ENCODE measurements at regions not wholly inside any gene's neighbourhood (a gene's known extent, or its start where the extent isn't known, plus 50 kb on each side); places are given as distances from the start of the nearest gene placed in this dataset.

DNA sequence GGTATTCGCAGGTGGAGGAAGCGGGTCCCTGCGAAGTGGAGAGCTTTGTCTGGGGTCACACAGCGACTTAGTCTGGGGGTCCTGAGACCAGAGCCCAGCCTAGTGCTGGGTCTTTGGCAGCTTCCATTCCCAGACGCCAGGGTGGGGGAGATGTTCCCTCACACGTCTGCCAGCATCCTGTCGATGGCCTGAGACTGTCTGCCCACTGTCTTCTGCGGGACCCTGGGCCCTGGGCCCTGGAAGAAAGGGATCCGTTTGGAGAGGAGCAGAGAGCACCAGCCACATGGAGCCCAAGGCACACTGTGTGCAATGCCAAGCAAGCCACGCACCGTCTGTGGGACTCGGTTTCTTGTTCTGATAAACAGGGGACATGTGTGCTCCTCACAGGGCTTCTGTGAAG lies 197.2 kb downstream of the KIF26A start:
- ChIA-PET CTCF (interaction anchor here (1.1 kb wide), 1 partner anchor 8 kb away, joined by 3 read pairs; no protein-coding TSS in a partner anchor), POLR2A (no interaction called here)
- no peak for DNase-seq (ENCODE audit: extremely low spot score)
- TF ChIP-seq, protein P1, sequence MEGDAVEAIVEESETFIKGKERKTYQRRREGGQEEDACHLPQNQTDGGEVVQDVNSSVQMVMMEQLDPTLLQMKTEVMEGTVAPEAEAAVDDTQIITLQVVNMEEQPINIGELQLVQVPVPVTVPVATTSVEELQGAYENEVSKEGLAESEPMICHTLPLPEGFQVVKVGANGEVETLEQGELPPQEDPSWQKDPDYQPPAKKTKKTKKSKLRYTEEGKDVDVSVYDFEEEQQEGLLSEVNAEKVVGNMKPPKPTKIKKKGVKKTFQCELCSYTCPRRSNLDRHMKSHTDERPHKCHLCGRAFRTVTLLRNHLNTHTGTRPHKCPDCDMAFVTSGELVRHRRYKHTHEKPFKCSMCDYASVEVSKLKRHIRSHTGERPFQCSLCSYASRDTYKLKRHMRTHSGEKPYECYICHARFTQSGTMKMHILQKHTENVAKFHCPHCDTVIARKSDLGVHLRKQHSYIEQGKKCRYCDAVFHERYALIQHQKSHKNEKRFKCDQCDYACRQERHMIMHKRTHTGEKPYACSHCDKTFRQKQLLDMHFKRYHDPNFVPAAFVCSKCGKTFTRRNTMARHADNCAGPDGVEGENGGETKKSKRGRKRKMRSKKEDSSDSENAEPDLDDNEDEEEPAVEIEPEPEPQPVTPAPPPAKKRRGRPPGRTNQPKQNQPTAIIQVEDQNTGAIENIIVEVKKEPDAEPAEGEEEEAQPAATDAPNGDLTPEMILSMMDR (IDR thresholded peaks at IDR 0.05; ENCODE audit: control extremely low read depth, extremely low read depth, low read depth, missing control alignments) = no peak

DNA sequence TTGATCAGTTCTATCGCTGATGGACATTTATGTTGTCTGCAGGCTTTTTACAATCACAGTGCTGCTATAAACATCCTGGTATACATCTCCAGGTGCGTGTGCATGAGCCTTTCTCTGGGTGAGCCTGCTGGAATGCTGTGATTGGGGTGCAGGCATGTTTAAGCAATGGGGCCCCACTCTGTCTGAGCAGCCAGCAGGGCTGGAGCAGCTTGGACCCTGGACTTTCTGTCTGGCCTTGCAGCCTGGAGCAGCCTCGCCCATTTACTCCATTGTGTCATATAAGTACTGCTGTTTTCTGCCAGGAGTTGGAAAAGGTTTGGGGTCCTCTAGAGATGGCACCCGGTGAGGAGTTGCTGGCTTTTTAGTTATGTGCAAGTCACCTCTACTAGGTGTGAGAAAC lies 199.0 kb downstream of the KIF26A start:
- no peak for DNase-seq (ENCODE audit: extremely low spot score)
- ChIA-PET POLR2A (no interaction called here), CTCF (no interaction called here)
- TF ChIP-seq, protein P1 (IDR thresholded peaks at IDR 0.05; ENCODE audit: control extremely low read depth, extremely low read depth, low read depth, missing control alignments) = no peak

DNA sequence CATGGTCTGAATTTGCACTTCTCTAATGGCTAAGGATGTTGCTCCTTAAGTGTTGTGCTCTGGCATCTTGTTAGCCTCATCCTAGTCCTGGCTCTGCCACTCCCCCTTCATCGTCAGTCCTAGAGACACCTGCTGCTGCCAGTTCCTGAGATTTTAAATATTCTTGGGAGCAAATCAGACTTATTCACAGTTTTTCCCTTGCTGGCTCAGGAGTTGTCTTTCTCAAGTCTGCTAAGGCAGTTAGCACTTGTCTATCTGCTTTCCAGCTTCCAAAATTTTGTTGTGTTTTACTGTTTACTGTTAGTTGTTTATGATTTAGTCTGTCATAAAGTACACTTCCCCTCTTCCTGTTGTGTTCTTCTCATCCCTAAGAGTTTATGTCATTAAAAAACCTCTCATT lies 201.0 kb downstream of the KIF26A start:
- no peak for DNase-seq (ENCODE audit: extremely low spot score)
- CTCF ChIA-PET = no interaction called here
- POLR2A ChIA-PET = no interaction called here
- TF ChIP-seq, protein P1 (IDR thresholded peaks at IDR 0.05; ENCODE audit: control extremely low read depth, extremely low read depth, low read depth, missing control alignments) = no peak

DNA sequence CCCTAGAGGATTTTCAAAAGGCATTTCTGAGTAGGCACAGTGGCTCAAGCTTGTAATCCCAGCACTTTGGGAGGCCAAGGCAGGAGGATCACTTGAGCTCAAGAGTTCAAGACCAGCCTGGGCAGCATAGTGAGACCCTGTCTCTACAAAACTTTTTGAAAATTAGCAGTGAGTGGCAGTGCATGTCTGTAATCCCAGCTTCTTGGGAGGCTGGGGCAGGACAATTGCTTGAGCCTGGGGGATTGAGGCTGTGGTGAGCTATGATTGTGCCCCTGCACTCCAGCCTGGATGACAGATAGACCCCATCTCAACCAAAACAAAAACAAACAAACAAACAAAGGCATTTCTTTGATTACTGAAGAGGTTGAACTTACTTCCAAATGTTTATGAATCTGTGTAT lies 201.4 kb downstream of the KIF26A start:
- POLR2A ChIA-PET = no interaction called here
- CTCF ChIA-PET = no interaction called here
- no peak for DNase-seq (ENCODE audit: extremely low spot score)
- TF ChIP-seq, protein P1 (IDR thresholded peaks at IDR 0.05; ENCODE audit: control extremely low read depth, extremely low read depth, low read depth, missing control alignments) = no peak

DNA sequence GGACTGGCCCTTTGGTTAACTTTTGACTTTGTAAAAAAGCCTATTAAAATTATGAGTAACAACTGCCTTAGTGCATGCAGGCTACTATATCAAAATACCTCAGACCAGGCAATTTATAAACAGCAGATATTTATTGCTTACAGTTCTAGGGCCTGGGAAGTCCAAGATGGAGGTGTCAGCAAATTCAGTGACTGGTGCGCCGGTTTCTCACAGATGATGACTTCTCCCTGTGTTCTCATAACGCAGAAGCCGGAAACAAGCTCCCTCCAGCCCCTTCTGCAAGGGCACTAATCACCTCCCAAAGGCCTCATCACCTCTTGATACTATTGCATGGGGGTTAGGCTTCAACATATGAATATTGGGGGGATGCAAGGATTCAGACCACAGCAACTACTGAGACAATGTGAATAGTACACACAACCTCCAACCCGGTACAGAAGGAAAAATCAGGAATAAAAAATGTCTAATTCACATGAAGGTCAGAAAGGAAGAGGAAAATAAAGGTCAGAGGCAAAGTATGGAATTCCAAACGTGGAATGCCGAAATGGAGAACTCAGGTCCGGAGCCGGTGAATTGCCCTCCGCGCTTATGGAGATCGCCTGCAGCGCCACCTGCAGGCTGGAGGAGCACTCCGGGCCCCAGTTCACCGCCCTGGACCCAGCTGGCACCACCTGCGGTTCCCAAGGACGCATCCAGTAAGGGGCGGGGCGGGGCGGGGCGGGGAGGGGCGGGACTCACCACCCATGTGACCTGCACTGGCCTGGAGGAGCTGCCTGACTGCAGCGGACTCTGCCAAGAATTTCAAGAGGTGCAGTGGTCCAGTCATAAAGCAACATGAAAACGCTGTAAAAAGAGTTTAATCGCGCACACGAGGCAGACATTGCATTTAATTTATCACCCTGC lies 203.4 kb downstream of the KIF26A start:
- TF ChIP-seq, protein P1 (IDR thresholded peaks at IDR 0.05; ENCODE audit: control extremely low read depth, extremely low read depth, low read depth, missing control alignments) = no peak
- ChIA-PET CTCF (no interaction called here), POLR2A (no interaction called here)
- no peak for DNase-seq (ENCODE audit: extremely low spot score)

DNA sequence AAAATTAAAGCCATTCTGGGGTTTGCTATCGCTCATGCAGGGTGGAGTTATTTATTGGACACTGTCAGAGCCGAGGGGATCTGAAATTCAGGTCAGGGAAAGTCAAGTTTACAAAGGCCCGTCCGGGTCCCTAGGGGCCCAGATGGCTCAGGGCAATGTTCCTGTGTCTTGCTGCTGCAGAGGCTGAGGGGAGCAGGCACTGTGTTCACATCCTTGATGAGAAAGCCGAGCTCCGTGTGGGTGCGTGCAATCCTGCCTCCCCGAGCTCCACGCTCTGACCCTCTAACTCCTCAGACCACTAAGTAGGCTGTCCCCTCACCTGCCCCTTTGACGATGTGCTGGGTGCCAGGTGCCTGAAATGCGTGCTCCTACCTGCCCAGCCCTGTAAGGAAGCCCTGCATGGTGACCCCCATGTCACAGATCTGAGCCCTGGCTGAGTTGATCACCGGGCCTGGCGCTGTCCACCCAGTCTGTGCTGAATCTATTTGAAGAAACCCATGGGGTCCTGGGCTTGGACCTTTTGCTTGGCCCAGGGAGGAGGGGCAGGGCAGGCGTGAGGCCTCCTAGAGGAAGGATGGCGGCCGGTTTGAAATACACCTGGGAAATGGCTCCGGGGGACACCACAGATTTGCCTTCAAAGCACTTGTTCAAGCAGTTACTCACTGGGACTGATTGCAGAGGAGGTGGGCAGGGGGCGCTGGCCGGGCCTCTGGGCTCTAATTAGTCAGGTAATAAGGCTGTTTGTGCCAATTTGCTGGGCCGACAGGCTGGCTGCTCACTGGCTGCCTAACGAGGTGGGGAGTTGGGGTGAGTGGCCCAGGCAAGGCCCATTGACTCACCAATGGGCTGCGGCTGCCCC lies 204.3 kb downstream of the KIF26A start:
- no peak for DNase-seq (ENCODE audit: extremely low spot score)
- CTCF ChIA-PET = no interaction called here
- TF ChIP-seq, protein P1 (IDR thresholded peaks at IDR 0.05; ENCODE audit: control extremely low read depth, extremely low read depth, low read depth, missing control alignments) = no peak
- POLR2A ChIA-PET = no interaction called here
